GM12892 (cell line): ENCODE measurements at regions not wholly inside any gene's neighbourhood (a gene's known extent, or its start where the extent isn't known, plus 50 kb on each side); places are given as distances from the start of the nearest gene placed in this dataset.
A peak's percentile ranks its signal among the peaks of the same experiment; 100 is the strongest.

ENCODE experiments used
- DNase-seq: peaks from one replicate; pipeline ENCODE4 v3.0.0; 2011; ENCODE audit not compliant: insufficient read length
- FAIRE-seq: peaks from 2 replicates; lab custom pipeline; 2011; peaks lifted over from hg19 to GRCh38; lab: Jason Lieb, UNC
- POLR2A ChIP-seq: IDR thresholded peaks from 2 replicates; pipeline ENCODE4 v1.6.1; 2011; ENCODE audit warnings: low read depth, low read length, control low read depth
- POLR2AphosphoS5 ChIP-seq: IDR thresholded peaks from 2 replicates; pipeline ENCODE4 v1.6.1; 2011; ENCODE audit warnings: low read depth, low read length, control low read depth
- TAF1 ChIP-seq: IDR thresholded peaks from 2 replicates; pipeline ENCODE4 v1.6.1; 2011; ENCODE audit warnings: low read depth, mild to moderate bottlenecking, control low read depth, low read length, borderline replicate concordance

GRCh38 chr3:118473343-118473742, 561.3 kb downstream of the IGSF11 start:
- TF ChIP-seq POLR2A: no peak
- DNase-seq: no peak
- no peak for FAIRE-seq

GRCh38 chr3:118476885-118477618, 557.6 kb downstream of the IGSF11 start:
- FAIRE-seq (no peak), DNase-seq (no peak)
- TF ChIP-seq POLR2AphosphoS5 (no peak), POLR2A (no peak), TAF1 (no peak)

GRCh38 chr3:118477768-118478167, 556.9 kb downstream of the IGSF11 start:
- peak; percentile 85 for FAIRE-seq
- TF ChIP-seq POLR2A (no peak), TAF1 (no peak), POLR2AphosphoS5 (no peak)
- DNase-seq: no peak

GRCh38 chr3:118478706-118479276, 555.9 kb downstream of the IGSF11 start:
- DNase-seq (no peak), FAIRE-seq (no peak)
- no peak for TF ChIP-seq POLR2AphosphoS5
- TF ChIP-seq POLR2A: no peak
- TF ChIP-seq TAF1: no peak

- TF ChIP-seq TAF1 (no peak), POLR2A (no peak), POLR2AphosphoS5 (no peak)
- FAIRE-seq (no peak), DNase-seq (no peak)
These were observed 555.3 kb downstream of the IGSF11 start for GRCh38 chr3:118479376-118479775.

GRCh38 chr3:118480101-118480860, 554.4 kb downstream of the IGSF11 start:
- TF ChIP-seq POLR2A (no peak), TAF1 (no peak), POLR2AphosphoS5 (no peak)
- FAIRE-seq: no peak

GRCh38 chr3:118485693-118486092, 549.0 kb downstream of the IGSF11 start:
- DNase-seq (no peak), FAIRE-seq (no peak)
- TF ChIP-seq POLR2AphosphoS5 (no peak), TAF1 (no peak), POLR2A (no peak)

More at GRCh38 chr3:118480101-118480860, 554.4 kb downstream of the IGSF11 start:
- DNase-seq: no peak

GRCh38 chr3:118487734-118488133, 546.9 kb downstream of the IGSF11 start:
- FAIRE-seq: no peak
- TF ChIP-seq POLR2A: no peak
- no peak for TF ChIP-seq POLR2AphosphoS5
- TF ChIP-seq TAF1: no peak
- no peak for DNase-seq

- FAIRE-seq (no peak), DNase-seq (no peak)
- no peak for TF ChIP-seq POLR2A
- TF ChIP-seq POLR2AphosphoS5: no peak
- TF ChIP-seq TAF1: no peak
These were observed 545.9 kb downstream of the IGSF11 start for GRCh38 chr3:118488732-118489131.

- TF ChIP-seq POLR2A (no peak), TAF1 (no peak), POLR2AphosphoS5 (no peak)
- no peak for DNase-seq
- no peak for FAIRE-seq
These were observed 539.4 kb downstream of the IGSF11 start for GRCh38 chr3:118495206-118495605.

- DNase-seq (no peak), FAIRE-seq (no peak)
- no peak for TF ChIP-seq POLR2A
- TF ChIP-seq TAF1: no peak
- no peak for TF ChIP-seq POLR2AphosphoS5
These were observed 537.4 kb downstream of the IGSF11 start for GRCh38 chr3:118497274-118497673.
